ENCODE measurements at regions not wholly inside any gene's neighbourhood (a gene's known extent, or its start where the extent isn't known, plus 50 kb on each side); places are given as distances from the start of the nearest gene placed in this dataset.

GRCh38 chr4:62429297-62429696 lies 1229.2 kb downstream of the ADGRL3 start:
- no peak for TF ChIP-seq POLR2AphosphoS5 (IDR thresholded peaks at IDR 0.05; ENCODE audit: low read depth, low read length)
- no peak for TF ChIP-seq POLR2A (IDR thresholded peaks at IDR 0.05; ENCODE audit: low read depth, low read length)
